PFSK-1 (cell line): ENCODE measurements at regions not wholly inside any gene's neighbourhood (a gene's known extent, or its start where the extent isn't known, plus 50 kb on each side); places are given as distances from the start of the nearest gene placed in this dataset.

Experiments used
- POLR2AphosphoS5 ChIP-seq: IDR thresholded peaks from 2 replicates; pipeline ENCODE4 v1.6.1; 2012; ENCODE audit warnings: low read depth, mild to moderate bottlenecking, control low read depth, low read length, moderate library complexity
- REST ChIP-seq, 2 experiments: IDR thresholded peaks; 2 replicates each; pipeline versions ENCODE4 v1.6.1 to v1.8.0; 2011 to 2012; ENCODE audit warnings: low read depth in 2 of 2, low read length in 2 of 2, control low read depth in 1 of 2, inconsistent platforms in 1 of 2, mild to moderate bottlenecking in 1 of 2, moderate library complexity in 1 of 2; ENCODE audit not compliant: insufficient read depth in 1 of 2
- SIN3A ChIP-seq: IDR thresholded peaks from 2 replicates; pipeline ENCODE4 v1.6.1; 2012; ENCODE audit warnings: mild to moderate bottlenecking, low read length, moderate library complexity, borderline replicate concordance; ENCODE audit not compliant: insufficient read depth
- TAF1 ChIP-seq: IDR thresholded peaks from 2 replicates; pipeline ENCODE4 v1.6.1; 2012; ENCODE audit warnings: low read length, control low read depth, borderline replicate concordance; ENCODE audit not compliant: insufficient read depth

- no peak for TF ChIP-seq POLR2AphosphoS5
- TF ChIP-seq SIN3A, result no peak
- TF ChIP-seq TAF1, result no peak
- no peak for TF ChIP-seq REST (IDR thresholded peaks at IDR 0.05; ENCODE audit: insufficient read depth in 1 of 2, low read depth in 2 of 2, low read length in 2 of 2)
These were observed 597.6 kb upstream of the CPEB2 start for GRCh38 chr4:14404730-14405129.
